Pons (tissue), 1 donor: ENCODE measurements at regions not wholly inside any gene's neighbourhood (a gene's known extent, or its start where the extent isn't known, plus 50 kb on each side); places are given as distances from the start of the nearest gene placed in this dataset.

Source experiments
- DNase-seq: peaks from one replicate; pipeline ENCODE4 v3.0.0-alpha.2; 2016; ENCODE audit warnings: low spot score

GRCh38 chr16:35881654-35882053 lies 2422.2 kb downstream of the TP53TG3F start:
- DNase-seq, result no peak

GRCh38 chr16:35906440-35906839 lies 2447.0 kb downstream of the TP53TG3F start:
- no peak for DNase-seq

DNA sequence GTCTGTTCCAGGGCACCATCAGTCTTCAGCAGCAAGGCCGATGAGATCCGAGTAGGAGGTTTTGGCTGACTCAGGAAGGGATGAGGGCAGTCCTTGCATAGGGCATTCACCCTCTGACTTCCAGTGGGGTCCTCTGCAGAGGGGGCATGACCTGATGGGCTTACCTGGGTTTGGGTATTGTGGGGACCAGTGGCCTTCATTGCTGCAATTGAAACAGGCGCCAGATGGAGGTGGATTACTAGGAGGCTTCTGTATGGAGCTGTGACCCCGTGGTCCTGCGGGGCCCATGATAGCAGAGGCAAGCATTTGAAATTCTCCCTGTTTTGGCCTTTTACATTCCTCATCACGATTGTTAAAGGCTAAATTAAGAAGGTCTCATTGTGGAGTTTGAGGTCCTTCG lies 2448.7 kb downstream of the TP53TG3F start:
- no peak for DNase-seq

- DNase-seq, result no peak
Observed at GRCh38 chr16:35908942-35909341, 2449.5 kb downstream of the TP53TG3F start.

DNA sequence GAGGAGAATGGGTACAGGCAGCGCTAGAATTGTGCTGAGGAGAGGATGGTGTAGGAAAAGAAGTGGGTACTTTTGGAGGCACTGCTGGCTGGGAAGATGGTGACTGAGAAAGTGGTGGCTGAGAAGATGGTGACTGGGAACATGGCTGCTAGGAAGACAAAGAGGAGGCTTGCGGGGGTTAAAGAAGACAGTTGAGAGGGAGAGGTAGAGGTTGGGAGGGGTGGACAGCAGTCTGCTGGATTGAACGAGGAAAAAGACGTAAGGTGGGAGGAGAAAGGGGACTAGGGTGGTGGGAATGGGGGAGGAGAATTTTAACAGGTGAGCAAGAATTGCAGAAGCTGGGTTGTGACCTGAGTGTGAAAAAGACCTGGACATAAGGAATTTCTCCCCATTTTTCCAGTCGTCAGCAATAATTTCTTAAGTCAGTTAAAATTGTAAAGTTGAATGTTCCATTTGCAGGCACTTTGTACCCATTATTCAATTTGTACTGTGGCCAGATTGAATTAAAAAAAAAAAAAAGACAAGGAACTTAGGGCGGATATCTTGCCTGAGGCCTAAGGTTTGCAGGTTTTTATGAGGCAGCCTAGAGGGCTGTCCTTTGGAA lies 2450.0 kb downstream of the TP53TG3F start:
- no peak for DNase-seq

DNA sequence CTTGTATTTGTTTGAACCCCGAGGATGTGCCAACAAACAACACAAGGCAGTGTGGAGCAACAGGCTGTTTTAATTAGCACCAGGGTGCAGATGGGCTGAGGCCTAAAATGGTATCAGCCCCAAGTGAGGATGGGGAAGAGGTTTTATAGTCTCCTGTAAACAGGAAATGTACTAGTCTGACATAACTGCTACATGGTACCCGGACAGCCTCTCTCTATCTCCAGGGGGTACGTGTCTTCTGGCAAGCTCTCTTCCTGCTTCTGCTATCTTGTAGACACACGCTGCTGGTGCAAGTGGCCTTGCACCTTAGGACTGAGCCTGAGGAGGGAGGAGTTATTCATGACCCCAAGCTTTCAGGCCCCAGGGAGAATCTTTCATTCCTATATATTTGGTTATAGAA lies 2451.0 kb downstream of the TP53TG3F start:
- DNase-seq, result no peak

GRCh38 chr16:35911899-35912298 lies 2452.5 kb downstream of the TP53TG3F start:
- DNase-seq, result no peak

GRCh38 chr16:35931722-35932121 lies 2472.3 kb downstream of the TP53TG3F start:
- DNase-seq, result no peak
